ENCODE measurements at regions not wholly inside any gene's neighbourhood (a gene's known extent, or its start where the extent isn't known, plus 50 kb on each side); places are given as distances from the start of the nearest gene placed in this dataset.
A peak's percentile ranks its signal among the peaks of the same experiment; 100 is the strongest.
"Not testable (repeated sequence)": the region's sequence is repeated elsewhere in the genome, so short reads cannot be mapped to it uniquely, and the experiment has no call there.

GRCh38 chr2:189318761-189319160 lies 122.5 kb upstream of the WDR75 start:
- Histone ChIP-seq H3K4me3 (no peak overlapping the region), H3K4me1 (no peaks in the 10 kb centered on the region), H3K9me3 (no peaks in the 10 kb centered on the region), H3K27ac (no peak overlapping the region), H3K36me3 (peaks cover 0 to 3% of the 10 kb centered on the region in 2 donors), H3K27me3 (no peaks in the 10 kb centered on the region)
- DNase-seq: no peak
- TF ChIP-seq POLR2A (IDR thresholded peaks at IDR 0.05) (no peak), CTCF (IDR thresholded peaks at IDR 0.05) (no peak)
- intact Hi-C loops (cut with DNase I; ENCODE audit: low total_unique reads): no loop called here

- H3K27ac ChIP-seq; H3K9me3 ChIP-seq; H3K4me1 ChIP-seq; H3K4me3 ChIP-seq; H3K36me3 ChIP-seq; H3K27me3 ChIP-seq; intact Hi-C loops (cut with DNase I; ENCODE audit: low total_unique reads); DNase-seq: not testable (repeated sequence)
These were observed 121.8 kb upstream of the WDR75 start for GRCh38 chr2:189319424-189319823.

- Histone ChIP-seq H3K27ac (no peak overlapping the region), H3K4me1 (no peaks in the 10 kb centered on the region), H3K4me3 (no peak overlapping the region), H3K9me3 (no peaks in the 10 kb centered on the region), H3K36me3 (no peaks in the 10 kb centered on the region), H3K27me3 (no peaks in the 10 kb centered on the region)
- intact Hi-C loops (cut with DNase I; ENCODE audit: low total_unique reads): no loop called here
- DNase-seq: no peak
- no peak for TF ChIP-seq POLR2A (IDR thresholded peaks at IDR 0.05)
- TF ChIP-seq CTCF (IDR thresholded peaks at IDR 0.05): no peak
These were observed 113.1 kb upstream of the WDR75 start for GRCh38 chr2:189327879-189328847.

GRCh38 chr2:189328848-189329245 lies 112.4 kb upstream of the WDR75 start:
- Histone ChIP-seq H3K4me3 (no peak overlapping the region), H3K9me3 (no peaks in the 10 kb centered on the region), H3K36me3 (no peaks in the 10 kb centered on the region), H3K4me1 (no peaks in the 10 kb centered on the region), H3K27ac (no peak overlapping the region), H3K27me3 (no peaks in the 10 kb centered on the region)
- intact Hi-C loops (cut with DNase I; ENCODE audit: low total_unique reads): no loop called here
- no peak for TF ChIP-seq POLR2A (IDR thresholded peaks at IDR 0.05)
- no peak for TF ChIP-seq CTCF (IDR thresholded peaks at IDR 0.05)
- DNase-seq: no peak

- no peak for DNase-seq
- H3K27me3 ChIP-seq: no peaks in the 10 kb centered on the region
- H3K27ac ChIP-seq: peak overlapping the region in 1 of 2 donors; percentile 38
- intact Hi-C loops (cut with DNase I; ENCODE audit: low total_unique reads): no loop called here
- no peak overlapping the region for H3K4me3 ChIP-seq
- no peaks in the 10 kb centered on the region for H3K36me3 ChIP-seq
- no peaks in the 10 kb centered on the region for H3K4me1 ChIP-seq
- H3K9me3 ChIP-seq: no peaks in the 10 kb centered on the region
- TF ChIP-seq POLR2A (IDR thresholded peaks at IDR 0.05): no peak
- TF ChIP-seq CTCF (IDR thresholded peaks at IDR 0.05): no peak
These were observed 104.8 kb upstream of the WDR75 start for GRCh38 chr2:189336276-189336975.
